ENCODE measurements at regions not wholly inside any gene's neighbourhood (a gene's known extent, or its start where the extent isn't known, plus 50 kb on each side); places are given as distances from the start of the nearest gene placed in this dataset.

GRCh38 chr10:30256084-30256483, 93.0 kb downstream of the MTPAP start:
- ATAC-seq: no peak
- no peak for DNase-seq (ENCODE audit: low spot score)

DNA sequence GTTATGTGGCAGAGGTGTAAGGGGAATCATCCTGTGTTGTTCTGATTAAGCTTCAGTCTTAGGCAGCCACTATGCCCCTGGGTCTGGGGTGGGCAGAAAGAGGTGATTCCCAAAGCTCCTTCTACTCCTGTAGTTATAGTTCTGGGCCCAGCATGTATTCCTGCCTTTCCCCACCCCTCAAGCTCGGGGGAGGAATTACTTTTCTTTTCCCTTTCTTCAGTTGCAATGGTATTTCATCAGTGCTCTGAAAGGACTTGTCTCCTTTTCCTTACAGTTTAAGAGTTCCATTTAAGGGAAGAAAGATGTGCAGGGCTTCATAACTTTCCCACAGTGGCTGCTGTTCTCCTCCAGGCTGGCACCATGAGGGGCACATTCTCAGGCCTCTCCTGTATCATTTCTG, 94.2 kb downstream of the MTPAP start:
- no peak for DNase-seq (ENCODE audit: low spot score)

GRCh38 chr10:30248728-30249127, 100.3 kb downstream of the MTPAP start:
- ATAC-seq: no peak
- DNase-seq (ENCODE audit: low spot score): no peak

More for the DNA sequence above, 94.2 kb downstream of the MTPAP start:
- no peak for ATAC-seq

DNA sequence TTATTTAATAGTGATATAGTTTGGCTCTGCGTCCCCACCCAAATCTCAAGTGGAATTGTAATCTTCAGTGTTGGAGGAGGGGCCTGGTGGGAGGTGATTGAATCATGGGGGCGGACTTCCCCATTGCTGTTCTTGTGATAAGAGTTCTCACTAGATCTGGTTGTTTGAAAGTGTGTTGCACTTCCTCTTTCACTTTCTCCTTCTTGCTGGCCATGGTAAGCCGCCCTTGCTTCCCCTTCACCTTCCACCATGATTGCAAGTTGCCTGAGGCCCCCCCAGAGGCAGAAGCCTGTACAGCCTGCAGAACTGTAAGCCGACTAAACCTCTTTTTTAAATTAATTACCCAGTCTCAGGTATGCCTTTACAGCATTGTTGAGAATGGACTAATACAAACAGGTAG, 101.4 kb downstream of the MTPAP start:
- ATAC-seq (no peak), DNase-seq (ENCODE audit: low spot score) (no peak)

GRCh38 chr10:30241422-30242110, 107.5 kb downstream of the MTPAP start:
- no peak for DNase-seq (ENCODE audit: low spot score)
- ATAC-seq: no peak

DNA sequence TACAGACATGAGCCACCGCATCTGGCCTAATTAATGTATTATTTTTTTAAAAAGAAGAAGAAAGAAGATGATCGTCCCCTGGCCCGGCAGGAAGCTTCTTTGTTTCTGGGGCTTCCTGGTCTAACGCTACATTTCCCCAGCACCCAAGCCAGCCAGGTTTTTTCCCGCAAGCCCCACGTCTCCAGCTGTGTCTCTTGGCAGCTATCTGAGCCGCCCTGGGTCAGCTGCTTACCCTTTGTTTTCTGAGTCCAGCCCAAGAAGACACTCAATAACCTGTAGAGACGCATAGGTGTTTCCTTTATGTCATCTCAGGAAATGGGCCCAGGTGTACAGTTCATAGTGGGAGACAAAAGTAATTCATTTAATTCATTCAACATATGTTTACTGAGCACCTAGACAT, 110.2 kb downstream of the MTPAP start:
- ATAC-seq: no peak
- no peak for DNase-seq (ENCODE audit: low spot score)

DNA sequence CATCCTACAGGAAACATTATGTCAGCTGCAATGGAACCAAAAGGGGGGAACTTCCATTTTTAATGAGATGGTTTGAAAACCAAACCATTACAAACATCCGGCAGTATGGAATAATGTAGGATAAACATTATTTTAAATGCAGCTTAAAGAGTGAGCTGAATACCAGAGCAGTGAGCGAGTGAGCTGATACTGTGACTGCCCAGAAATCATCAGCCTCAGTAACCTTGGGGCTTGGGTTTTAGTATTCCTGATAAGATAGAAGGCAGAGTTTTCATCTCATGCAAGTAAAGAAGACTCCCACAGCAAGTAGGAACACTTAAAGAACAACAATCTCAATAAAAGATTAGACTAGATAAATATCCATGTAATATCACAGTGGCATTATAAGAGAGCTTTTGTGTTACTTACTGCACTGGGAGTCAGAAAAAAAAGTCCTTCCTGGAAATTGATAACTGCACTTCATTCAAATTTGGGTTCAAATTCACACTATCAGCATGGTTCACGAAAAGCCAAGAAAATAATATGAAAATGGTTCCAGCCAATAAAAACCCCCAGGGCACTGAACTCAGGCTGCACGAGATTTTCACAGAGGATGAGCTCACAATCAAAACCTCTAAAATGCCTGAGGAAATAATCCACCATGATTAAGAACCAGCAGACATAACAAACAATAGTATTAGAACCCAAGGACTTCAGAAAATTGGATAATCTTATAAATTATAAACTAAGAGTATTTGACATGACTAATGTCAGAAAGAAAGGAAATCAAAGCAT, 115.7 kb downstream of the MTPAP start:
- DNase-seq (ENCODE audit: low spot score) (no peak), ATAC-seq (no peak)

- ATAC-seq: no peak
- DNase-seq (ENCODE audit: low spot score): no peak
Measured at GRCh38 chr10:30231709-30232108, 117.4 kb downstream of the MTPAP start.

DNA sequence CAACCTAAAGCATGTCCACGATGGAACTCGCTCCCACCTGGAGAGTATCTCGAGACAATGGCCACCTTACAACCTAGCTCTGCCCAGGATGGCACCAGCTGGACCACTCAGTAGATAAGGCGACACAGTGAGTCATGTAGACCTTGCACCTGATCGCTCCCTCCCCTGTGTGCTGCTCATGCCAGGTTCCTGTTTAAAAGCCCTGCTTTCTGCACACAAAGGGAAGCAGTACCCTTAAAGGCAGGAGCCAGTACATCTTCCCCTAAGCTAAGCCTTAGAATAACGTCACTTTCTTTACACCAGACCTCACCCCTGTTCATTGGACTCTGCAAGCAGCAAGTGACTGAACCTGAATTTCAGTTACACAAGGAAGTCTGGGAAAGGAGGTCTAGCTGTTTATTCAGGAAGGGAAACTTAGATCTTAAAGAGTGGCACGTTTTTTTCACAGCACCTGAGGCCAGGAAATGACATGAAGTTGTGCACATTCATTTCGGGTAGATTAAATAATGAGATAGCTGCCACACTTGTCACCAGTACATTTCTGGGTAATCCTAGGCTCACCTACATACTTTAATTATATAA, 117.9 kb downstream of the MTPAP start:
- DNase-seq (ENCODE audit: low spot score) (no peak), ATAC-seq (no peak)

- ATAC-seq (no peak), DNase-seq (ENCODE audit: low spot score) (no peak)
Measured at GRCh38 chr10:30229536-30229935, 119.5 kb downstream of the MTPAP start.

GRCh38 chr10:30228417-30229036, 120.6 kb downstream of the MTPAP start:
- ATAC-seq (no peak), DNase-seq (ENCODE audit: low spot score) (no peak)

DNA sequence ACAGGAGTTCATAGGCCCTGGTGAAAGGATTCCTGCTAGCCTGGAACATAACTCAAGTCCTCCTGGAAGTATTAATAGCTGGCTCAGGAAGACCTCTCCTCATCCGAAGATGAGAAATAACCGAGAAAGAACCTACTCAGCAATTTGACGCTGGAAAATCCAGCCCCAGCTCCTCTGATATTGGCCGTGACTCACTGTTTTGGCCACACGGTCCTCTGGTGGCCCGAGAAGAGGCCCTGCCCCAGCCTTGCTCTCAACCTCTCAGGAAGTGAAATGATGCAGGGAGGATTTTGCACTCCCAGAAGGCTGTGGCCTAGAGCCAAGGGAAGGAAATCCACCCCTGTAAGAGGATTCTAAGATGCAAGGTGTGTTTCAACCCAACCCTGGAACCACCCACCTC, 121.6 kb downstream of the MTPAP start:
- no peak for DNase-seq (ENCODE audit: low spot score)
- no peak for ATAC-seq

GRCh38 chr10:30219971-30220751, 128.9 kb downstream of the MTPAP start:
- ATAC-seq (peak; percentile 66), DNase-seq (ENCODE audit: low spot score) (no peak)

DNA sequence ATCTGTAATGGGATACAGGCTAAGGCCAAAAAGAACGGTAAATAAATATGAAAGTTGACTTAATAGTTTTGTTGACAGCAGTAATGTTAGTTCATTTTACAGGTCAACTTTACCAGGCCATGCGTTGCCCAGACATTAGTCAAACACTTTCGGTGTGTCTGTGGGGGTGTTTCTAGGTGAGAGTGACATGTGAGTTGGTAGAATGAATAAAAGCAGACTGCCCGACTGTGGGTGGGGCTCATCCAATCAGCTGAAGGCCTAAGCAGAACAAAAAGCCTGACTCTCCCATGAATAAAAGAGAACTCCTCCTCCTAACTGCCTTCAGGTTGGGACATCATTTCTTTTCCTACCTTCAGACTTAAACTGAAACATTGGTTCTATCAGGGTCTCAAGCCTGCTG, 132.3 kb downstream of the MTPAP start:
- ATAC-seq: no peak
- DNase-seq (ENCODE audit: low spot score): no peak

DNA sequence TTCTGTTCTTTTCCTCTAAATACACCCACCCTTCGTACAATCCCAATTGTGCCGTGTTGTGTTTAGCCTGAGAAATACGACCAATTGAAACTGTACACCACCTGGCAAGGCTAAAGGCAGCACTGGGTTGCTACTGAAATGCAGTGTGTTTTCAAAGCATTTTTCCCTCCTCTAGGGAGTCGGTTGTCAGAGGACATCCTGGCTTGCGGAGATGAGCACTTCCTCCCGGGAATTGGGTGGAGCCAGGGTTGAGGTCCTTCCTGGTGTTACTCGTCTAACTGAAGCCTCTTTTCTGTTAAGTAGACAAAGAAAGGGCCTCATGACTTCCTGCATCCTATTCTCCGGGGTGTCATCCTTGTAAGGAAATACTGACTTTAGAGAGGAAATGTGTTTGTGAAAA, 133.5 kb downstream of the MTPAP start:
- ATAC-seq (peak; percentile 44), DNase-seq (ENCODE audit: low spot score) (no peak)

DNA sequence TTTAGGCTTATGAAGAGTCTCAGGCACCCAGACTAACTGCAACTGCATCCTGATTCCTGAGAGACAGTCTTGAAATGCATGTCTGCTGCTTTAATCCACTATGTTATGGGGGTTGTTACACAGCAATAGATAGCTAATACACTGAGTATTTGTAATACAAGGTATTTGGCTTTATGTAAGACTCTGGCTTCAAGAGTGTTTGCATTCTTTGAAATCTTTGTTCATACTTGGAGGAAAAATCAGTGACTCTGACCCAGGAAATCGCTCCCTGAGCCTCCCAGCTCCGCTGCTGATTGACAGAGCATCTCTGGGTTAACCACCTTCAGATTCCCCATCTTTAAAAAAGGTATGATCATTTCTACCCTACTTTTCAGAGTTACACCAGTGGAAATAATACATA, 133.9 kb downstream of the MTPAP start:
- DNase-seq (ENCODE audit: low spot score): no peak
- ATAC-seq: no peak

GRCh38 chr10:30210296-30210695, 138.8 kb downstream of the MTPAP start:
- ATAC-seq (no peak), DNase-seq (ENCODE audit: low spot score) (no peak)

DNA sequence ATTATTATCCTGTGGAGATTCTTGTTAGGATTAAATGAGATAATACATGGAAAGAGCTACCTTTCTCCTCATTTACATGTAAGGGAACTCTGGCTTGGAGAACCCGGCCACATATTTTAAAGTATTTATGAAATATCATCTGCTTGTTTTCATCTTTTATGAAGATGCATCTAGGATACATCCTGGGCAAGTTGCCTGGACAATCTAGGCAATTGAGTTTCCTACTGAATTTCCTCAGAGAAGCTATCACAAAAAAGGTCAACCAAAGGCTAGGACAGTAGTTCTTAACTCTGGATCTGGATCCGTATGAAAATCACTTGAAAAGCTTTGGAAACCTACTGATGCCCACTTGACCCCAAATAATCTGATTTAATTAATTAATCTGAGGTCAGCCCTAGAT, 140.7 kb downstream of the MTPAP start:
- no peak for DNase-seq (ENCODE audit: low spot score)
- no peak for ATAC-seq

DNA sequence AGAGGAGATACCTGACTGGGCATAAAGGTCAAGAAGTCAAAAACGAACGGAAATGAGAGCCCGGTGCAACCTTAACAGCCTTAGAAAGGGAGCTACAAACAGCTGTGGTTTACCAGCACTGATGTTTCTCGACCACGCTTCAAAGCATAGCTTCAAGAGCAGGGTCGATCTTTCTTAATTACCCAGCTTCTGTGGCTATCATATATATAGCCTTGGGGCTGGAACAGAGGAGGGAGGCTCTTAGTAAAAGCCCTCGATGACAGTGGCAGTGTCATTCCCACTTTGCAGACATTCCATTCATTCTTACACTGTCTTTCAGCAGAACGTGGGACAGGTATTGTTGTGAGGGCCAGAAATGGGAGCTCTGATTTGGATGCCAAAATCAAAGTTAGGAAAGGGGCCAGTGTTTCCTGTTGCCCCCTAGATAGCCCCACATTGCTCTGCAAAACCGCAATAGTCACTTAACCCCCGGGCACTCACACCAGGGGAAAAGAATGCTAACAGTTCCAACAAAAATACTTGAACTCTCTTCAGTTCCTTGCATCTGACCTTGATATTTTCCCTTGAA, 141.5 kb downstream of the MTPAP start:
- DNase-seq (ENCODE audit: low spot score): no peak
- ATAC-seq: no peak

DNA sequence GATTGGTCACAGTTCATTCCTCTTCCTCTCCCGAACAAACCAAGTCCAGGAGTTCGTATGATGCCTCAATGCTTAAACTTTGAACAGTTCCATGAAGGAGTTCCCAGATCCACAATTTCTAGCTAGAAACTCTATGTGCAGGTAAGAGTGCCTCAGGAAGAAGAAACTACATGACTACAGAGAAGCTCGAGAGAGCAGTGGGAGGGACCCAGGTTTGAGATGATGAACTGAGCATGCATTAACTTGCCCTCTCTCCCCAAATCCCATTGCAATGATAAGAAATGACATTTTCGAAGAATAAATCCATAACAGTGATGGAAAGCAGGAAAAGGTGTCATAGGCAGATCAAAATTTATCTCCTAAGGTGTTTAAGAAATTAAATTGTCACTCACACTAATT, 140.6 kb upstream of the JCAD start:
- DNase-seq (ENCODE audit: low spot score) (no peak), ATAC-seq (no peak)

Data from left lobe of liver (tissue), 2 donors.